Activated B cell treated with CpG ODN at 0.5 μM for 24 hours (primary cell): ENCODE measurements at regions not wholly inside any gene's neighbourhood (a gene's known extent, or its start where the extent isn't known, plus 50 kb on each side); places are given as distances from the start of the nearest gene placed in this dataset.

Experiments used
- ATAC-seq: fragments of 200-7000 bp; cut with Tn5 transposase; one replicate; pipeline ENCODE4 v1.10.0; 2021; ENCODE audit warnings: low read depth, mild to moderate bottlenecking, moderate library complexity
- CTCF ChIA-PET: fragments of 350-600 bp; sonication (Branson Sonifier 250); formaldehyde crosslinking; loops from one replicate; lab custom pipeline; 2021; ENCODE audit warnings: antibody characterized with exemption; lab: Charles Lee
- POLR2A ChIA-PET: fragments of 350-600 bp; sonication (Branson Sonifier 250); formaldehyde crosslinking; loops from one replicate; lab custom pipeline; 2021; ENCODE audit warnings: antibody characterized with exemption; lab: Charles Lee
- DNase-seq: peaks from one replicate; pipeline ENCODE4 v3.0.0; 2022
- H3K27ac Mint-ChIP-seq: one replicate; pipeline ENCODE4 v1.8.0; 2020; ENCODE audit warnings: mixed read lengths
- H3K27me3 Mint-ChIP-seq: one replicate; pipeline ENCODE4 v1.8.0; 2021; ENCODE audit warnings: mixed read lengths
- H3K36me3 Mint-ChIP-seq: one replicate; pipeline ENCODE4 v1.8.0; 2021; ENCODE audit warnings: low read depth, mixed read lengths
- H3K4me1 Mint-ChIP-seq: one replicate; pipeline ENCODE4 v1.8.0; 2021; ENCODE audit warnings: mixed read lengths
- H3K4me3 Mint-ChIP-seq: one replicate; pipeline ENCODE4 v1.8.0; 2020; ENCODE audit warnings: mild to moderate bottlenecking, mixed read lengths
- H3K9me3 Mint-ChIP-seq: one replicate; pipeline ENCODE4 v1.8.0; 2020; ENCODE audit warnings: mixed read lengths
- intact Hi-C: fragments of 100-400 bp; cut with micrococcal nuclease; formaldehyde crosslinking; loops from one replicate; pipeline ENCODE4 v1.15.1; 2024
- TF ChIP-seq, protein P1 (sequence below): fragments of 200-600 bp; IDR thresholded peaks from one replicate; pipeline ENCODE4 v1.8.0; 2022; ENCODE audit warnings: antibody characterized with exemption, mild to moderate bottlenecking

DNA sequence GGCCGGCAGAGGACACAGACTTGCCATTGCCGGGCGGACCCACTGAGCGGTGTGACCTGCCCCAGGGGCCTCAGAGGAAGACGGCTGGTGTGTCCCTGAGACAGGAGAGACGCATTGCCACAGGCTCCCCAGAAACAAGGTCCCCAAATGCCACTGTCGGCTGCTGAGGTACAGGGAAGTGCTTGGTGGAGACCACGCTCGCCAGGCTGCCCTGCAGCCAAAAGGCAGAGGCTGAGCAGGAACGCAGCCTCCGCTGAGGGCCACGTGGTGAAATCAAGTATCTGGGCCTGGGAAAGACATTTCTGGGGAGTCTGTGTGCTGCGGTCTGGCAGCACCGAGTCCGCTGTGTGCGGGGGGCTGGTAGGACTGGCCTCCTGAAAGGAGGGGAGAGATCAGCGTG is 794.9 kb downstream of the BRD1 start:
- H3K36me3 Mint-ChIP-seq = no peaks in the 10 kb centered on the region
- no peak overlapping the region for H3K27ac Mint-ChIP-seq
- DNase-seq (no peak), ATAC-seq (no peak)
- TF ChIP-seq, protein P1, sequence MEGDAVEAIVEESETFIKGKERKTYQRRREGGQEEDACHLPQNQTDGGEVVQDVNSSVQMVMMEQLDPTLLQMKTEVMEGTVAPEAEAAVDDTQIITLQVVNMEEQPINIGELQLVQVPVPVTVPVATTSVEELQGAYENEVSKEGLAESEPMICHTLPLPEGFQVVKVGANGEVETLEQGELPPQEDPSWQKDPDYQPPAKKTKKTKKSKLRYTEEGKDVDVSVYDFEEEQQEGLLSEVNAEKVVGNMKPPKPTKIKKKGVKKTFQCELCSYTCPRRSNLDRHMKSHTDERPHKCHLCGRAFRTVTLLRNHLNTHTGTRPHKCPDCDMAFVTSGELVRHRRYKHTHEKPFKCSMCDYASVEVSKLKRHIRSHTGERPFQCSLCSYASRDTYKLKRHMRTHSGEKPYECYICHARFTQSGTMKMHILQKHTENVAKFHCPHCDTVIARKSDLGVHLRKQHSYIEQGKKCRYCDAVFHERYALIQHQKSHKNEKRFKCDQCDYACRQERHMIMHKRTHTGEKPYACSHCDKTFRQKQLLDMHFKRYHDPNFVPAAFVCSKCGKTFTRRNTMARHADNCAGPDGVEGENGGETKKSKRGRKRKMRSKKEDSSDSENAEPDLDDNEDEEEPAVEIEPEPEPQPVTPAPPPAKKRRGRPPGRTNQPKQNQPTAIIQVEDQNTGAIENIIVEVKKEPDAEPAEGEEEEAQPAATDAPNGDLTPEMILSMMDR = no peak
- no peaks in the 10 kb centered on the region for H3K27me3 Mint-ChIP-seq
- H3K4me1 Mint-ChIP-seq = no peaks in the 10 kb centered on the region
- no peak overlapping the region for H3K4me3 Mint-ChIP-seq
- ChIA-PET POLR2A (no interaction called here), CTCF (no interaction called here)
- H3K9me3 Mint-ChIP-seq = peaks cover 5% of the 10 kb centered on the region
- intact Hi-C loops = no loop called here

DNA sequence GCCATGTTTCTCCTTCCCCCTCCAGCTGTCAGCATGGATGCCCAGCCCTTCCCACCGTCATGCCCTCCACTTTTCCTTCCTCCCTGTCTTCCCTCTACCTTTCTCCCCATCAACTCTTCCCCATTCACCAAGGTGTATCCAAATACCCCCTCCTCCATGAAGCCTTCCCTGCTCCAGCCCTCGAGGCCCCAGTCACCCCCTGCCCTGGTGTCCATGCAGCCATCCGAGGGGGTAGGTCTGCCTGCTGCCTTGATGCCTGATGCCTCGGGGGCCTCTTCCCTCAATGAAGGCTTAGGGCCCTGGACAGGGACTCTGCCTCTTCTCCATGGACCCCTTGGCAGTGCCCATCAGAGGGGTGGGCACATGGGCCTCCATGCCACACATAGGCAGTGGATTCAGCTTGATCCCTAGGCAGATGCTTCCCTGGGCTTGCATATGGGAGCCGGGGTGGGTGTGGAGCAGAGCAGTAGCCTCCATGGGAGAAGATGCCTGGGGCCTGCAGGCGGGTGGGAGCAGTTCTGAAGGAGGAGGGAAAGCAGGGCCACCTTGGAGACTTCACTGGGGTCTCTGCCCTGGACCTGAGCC is 795.8 kb downstream of the BRD1 start:
- no peaks in the 10 kb centered on the region for H3K27me3 Mint-ChIP-seq
- no peaks in the 10 kb centered on the region for H3K4me1 Mint-ChIP-seq
- no peak overlapping the region for H3K4me3 Mint-ChIP-seq
- peaks cover 3% of the 10 kb centered on the region for H3K9me3 Mint-ChIP-seq
- DNase-seq (no peak), ATAC-seq (no peak)
- ChIA-PET CTCF (no interaction called here), POLR2A (no interaction called here)
- H3K36me3 Mint-ChIP-seq = no peaks in the 10 kb centered on the region
- intact Hi-C loops = no loop called here
- no peak overlapping the region for H3K27ac Mint-ChIP-seq
- TF ChIP-seq, protein P1 = no peak

DNA sequence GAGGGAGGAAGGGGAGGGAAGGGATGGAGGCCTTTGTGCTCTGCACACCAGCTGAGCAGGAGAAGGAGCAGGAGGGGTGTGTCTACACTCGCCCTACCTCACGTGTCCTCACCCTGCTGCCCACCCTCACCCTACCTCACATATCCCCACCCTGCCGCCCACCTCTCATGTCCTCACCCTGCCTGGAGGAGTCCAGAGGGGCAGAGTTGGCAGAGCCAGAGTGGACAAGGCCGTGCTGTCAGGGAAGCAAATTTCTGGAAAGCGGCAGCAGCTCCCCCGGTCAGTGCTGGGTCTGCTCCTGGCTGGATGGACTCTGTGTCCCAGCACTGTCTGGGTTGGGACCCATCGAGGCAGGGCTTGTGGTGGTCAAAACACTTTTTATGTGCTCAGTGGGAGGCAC is 799.6 kb downstream of the BRD1 start:
- ATAC-seq = no peak
- H3K27me3 Mint-ChIP-seq = no peaks in the 10 kb centered on the region
- H3K36me3 Mint-ChIP-seq = no peaks in the 10 kb centered on the region
- CTCF ChIA-PET = no interaction called here
- no peaks in the 10 kb centered on the region for H3K4me1 Mint-ChIP-seq
- no peak for DNase-seq
- POLR2A ChIA-PET = no interaction called here
- intact Hi-C loops = no loop called here
- H3K27ac Mint-ChIP-seq = no peak overlapping the region
- no peak overlapping the region for H3K4me3 Mint-ChIP-seq
- no peaks in the 10 kb centered on the region for H3K9me3 Mint-ChIP-seq
- TF ChIP-seq, protein P1 = no peak

DNA sequence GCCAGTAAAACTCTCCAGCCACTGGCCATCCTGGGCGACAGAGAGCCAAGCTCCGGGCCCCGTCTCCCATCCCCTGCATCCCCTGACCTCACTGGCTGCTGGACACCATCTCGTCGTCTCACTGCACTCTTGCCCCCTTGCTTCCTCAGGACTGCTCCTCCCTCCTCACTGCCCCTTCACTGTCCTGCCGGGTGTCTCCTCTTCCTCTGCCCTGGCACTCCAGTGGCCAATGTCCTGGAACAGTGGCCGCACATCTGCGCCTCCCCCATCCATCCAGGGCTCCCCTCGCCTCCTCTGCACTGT is 800.4 kb downstream of the BRD1 start:
- ChIA-PET POLR2A (no interaction called here), CTCF (no interaction called here)
- TF ChIP-seq, protein P1 = no peak
- DNase-seq (no peak), ATAC-seq (no peak)
- Mint-ChIP-seq H3K4me1 (no peaks in the 10 kb centered on the region), H3K4me3 (no peak overlapping the region), H3K27me3 (no peaks in the 10 kb centered on the region), H3K36me3 (no peaks in the 10 kb centered on the region), H3K9me3 (no peaks in the 10 kb centered on the region), H3K27ac (no peak overlapping the region)
- intact Hi-C loops = no loop called here

DNA sequence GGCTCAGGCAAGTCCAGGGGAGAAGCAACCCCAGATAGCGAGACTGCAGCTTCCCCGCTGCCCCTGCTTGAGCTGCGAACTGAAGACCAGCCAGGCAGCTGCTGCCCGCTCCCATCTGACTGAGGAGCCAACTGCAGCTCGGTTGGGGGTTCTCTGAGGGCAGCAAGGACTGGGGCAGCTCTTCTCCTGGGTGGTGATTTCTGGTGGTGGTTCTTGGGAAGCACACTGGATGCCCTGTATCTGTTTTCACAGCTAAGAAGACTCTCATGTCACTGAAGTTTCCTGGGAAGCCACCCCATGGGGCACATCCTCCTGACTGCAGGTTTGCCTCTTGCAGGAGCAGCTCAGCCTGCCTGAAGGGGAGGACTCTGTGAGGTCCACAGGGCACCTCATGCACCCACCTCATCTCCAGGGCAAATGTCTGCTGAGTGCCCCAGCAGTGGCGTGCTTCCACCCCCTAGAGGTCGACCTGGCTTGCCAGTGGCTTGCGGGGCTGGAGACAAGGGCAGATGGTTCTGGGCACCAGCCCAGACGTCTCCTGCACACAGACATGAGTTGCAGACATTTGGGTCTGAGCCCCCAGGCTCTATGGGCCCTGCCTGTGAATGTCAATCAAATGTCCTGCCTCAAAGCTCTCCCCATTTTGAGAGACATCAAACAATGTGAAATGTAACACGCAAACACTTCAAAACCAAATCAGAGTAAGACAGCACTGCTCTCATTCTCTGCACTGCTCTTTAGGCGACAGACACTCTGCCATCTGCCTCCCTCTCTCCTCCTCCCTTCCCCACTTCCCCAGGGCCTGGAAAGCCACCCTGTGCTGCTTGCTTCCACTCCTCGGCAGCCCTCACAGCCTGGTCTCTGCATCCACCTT is 800.9 kb downstream of the BRD1 start:
- Mint-ChIP-seq H3K27ac (no peak overlapping the region), H3K36me3 (no peaks in the 10 kb centered on the region), H3K9me3 (no peaks in the 10 kb centered on the region), H3K27me3 (no peaks in the 10 kb centered on the region), H3K4me3 (no peak overlapping the region), H3K4me1 (no peaks in the 10 kb centered on the region)
- ChIA-PET POLR2A (no interaction called here), CTCF (no interaction called here)
- no peak for ATAC-seq
- TF ChIP-seq, protein P1 = no peak
- DNase-seq = no peak
- intact Hi-C loops = no loop called here
